HepG2 (cell line): ENCODE measurements at regions not wholly inside any gene's neighbourhood (a gene's known extent, or its start where the extent isn't known, plus 50 kb on each side); places are given as distances from the start of the nearest gene placed in this dataset.

Experiments
- FOXJ3 ChIP-seq: sonication (generic); formaldehyde crosslinking; IDR thresholded peaks from 2 replicates; pipeline ENCODE4 v1.4.0; 2020; ENCODE audit warnings: missing genetic modification reagents, mild to moderate bottlenecking, borderline replicate concordance
- GMEB1 ChIP-seq: sonication (generic); formaldehyde crosslinking; IDR thresholded peaks from 2 replicates; pipeline ENCODE4 v1.5.1; 2020; ENCODE audit warnings: missing genetic modification reagents, mild to moderate bottlenecking, borderline replicate concordance
- NFAT5 ChIP-seq: sonication (generic); formaldehyde crosslinking; IDR thresholded peaks from 2 replicates; pipeline ENCODE4 v1.4.0; 2020; ENCODE audit warnings: missing genetic modification reagents
- NFKBIZ ChIP-seq: IDR thresholded peaks from 2 replicates; pipeline ENCODE4 v1.6.1; 2018; ENCODE audit warnings: missing genetic modification reagents, missing compliant biosample characterization
- NFYC ChIP-seq: IDR thresholded peaks from 2 replicates; pipeline ENCODE4 v1.6.1; 2016; ENCODE audit warnings: missing genetic modification reagents, missing compliant biosample characterization
- RBFOX2 ChIP-seq: fragments of 200-400 bp; formaldehyde crosslinking; IDR thresholded peaks from 2 replicates; pipeline ENCODE4 v1.6.1; 2017; ENCODE audit warnings: low read depth, mild to moderate bottlenecking, low read length
- SMYD3 ChIP-seq: sonication (generic); formaldehyde crosslinking; IDR thresholded peaks from 2 replicates; pipeline ENCODE4 v1.8.1; 2023; ENCODE audit warnings: mild to moderate bottlenecking, missing genetic modification reagents
- SP2 ChIP-seq: sonication (generic); formaldehyde crosslinking; IDR thresholded peaks from 2 replicates; pipeline ENCODE4 v1.5.1; 2020; ENCODE audit warnings: mild to moderate bottlenecking, missing genetic modification reagents
- XRCC5 ChIP-seq: fragments of 200-400 bp; formaldehyde crosslinking; optimal IDR thresholded peaks from 2 replicates; pipeline ENCODE3; 2017; ENCODE audit warnings: mild to moderate bottlenecking, low read length
- ZBTB25 ChIP-seq: IDR thresholded peaks from 2 replicates; pipeline ENCODE4 v1.6.1; 2018; ENCODE audit warnings: missing genetic modification reagents
- ZKSCAN8 ChIP-seq: IDR thresholded peaks from 2 replicates; pipeline ENCODE4 v1.6.1; 2016; ENCODE audit warnings: borderline replicate concordance, missing genetic modification reagents, missing compliant biosample characterization
- ZMAT3 ChIP-seq: sonication (generic); formaldehyde crosslinking; conservative IDR thresholded peaks from 2 replicates; pipeline ENCODE4 v1.7.0; 2021; ENCODE audit warnings: missing genetic modification reagents
- ZNF619 ChIP-seq: sonication (generic); formaldehyde crosslinking; IDR thresholded peaks from 2 replicates; pipeline ENCODE4 v1.4.0; 2020; ENCODE audit warnings: mild to moderate bottlenecking, missing genetic modification reagents
- ZNF687 ChIP-seq: sonication (generic); formaldehyde crosslinking; IDR thresholded peaks from 2 replicates; pipeline ENCODE4 v1.5.1; 2020; ENCODE audit warnings: mild to moderate bottlenecking, missing genetic modification reagents, moderate library complexity
- ZNF800 ChIP-seq: sonication (generic); formaldehyde crosslinking; IDR thresholded peaks from 2 replicates; pipeline ENCODE4 v1.4.0; 2020; ENCODE audit warnings: missing genetic modification reagents
- ZSCAN9 ChIP-seq: IDR thresholded peaks from 2 replicates; pipeline ENCODE4 v1.6.1; 2016; ENCODE audit warnings: borderline replicate concordance

- TF ChIP-seq NFAT5 (CRISPR knock-in tag) (no peak), SMYD3 (CRISPR knock-in tag) (no peak), GMEB1 (CRISPR knock-in tag) (peak; percentile 10; the same call in 1 of the 2 replicates), NFYC (CRISPR knock-in tag) (no peak), ZSCAN9 (CRISPR knock-in tag) (peak; percentile 6; the same call in 1 of the 2 replicates), ZBTB25 (CRISPR knock-in tag) (no peak), ZKSCAN8 (no peak), ZNF619 (CRISPR knock-in tag) (no peak), ZNF687 (no peak), RBFOX2 (peak; percentile 52), SP2 (CRISPR knock-in tag) (no peak), ZNF800 (CRISPR knock-in tag) (0 out of 2 replicates have a peak, but pooled peaks have one; percentile 35), FOXJ3 (CRISPR knock-in tag) (no peak), XRCC5 (no peak), ZMAT3 (CRISPR knock-in tag) (no peak), NFKBIZ (CRISPR knock-in tag) (no peak)
Measured at GRCh38 chr7:138317044-138317596, 142.9 kb upstream of the TRIM24 start (continued).
